Adipocyte (in vitro differentiated cells): ENCODE measurements at regions not wholly inside any gene's neighbourhood (a gene's known extent, or its start where the extent isn't known, plus 50 kb on each side); places are given as distances from the start of the nearest gene placed in this dataset.
A peak's percentile ranks its signal among the peaks of the same experiment; 100 is the strongest.
"Not testable (repeated sequence)": the region's sequence is repeated elsewhere in the genome, so short reads cannot be mapped to it uniquely, and the experiment has no call there.

ENCODE experiments used
- DNase-seq: peaks from one replicate; pipeline ENCODE4 v3.0.0-alpha.2; 2015; ENCODE audit warnings: low read depth
- H3K27me3 ChIP-seq: replicated peaks from 2 replicates; pipeline ENCODE4 v1.7.0; 2013; ENCODE audit warnings: mild to moderate bottlenecking, low read length, moderate library complexity; ENCODE audit not compliant: control insufficient read depth, insufficient read depth
- H3K36me3 ChIP-seq: 2 replicates; pipeline ENCODE4 v1.7.0; 2013; ENCODE audit warnings: low read length, mild to moderate bottlenecking, moderate library complexity; ENCODE audit not compliant: control insufficient read depth, insufficient read depth, severe bottlenecking
- H3K4me1 ChIP-seq: 2 replicates; pipeline ENCODE4 v1.7.0; 2013; ENCODE audit warnings: mild to moderate bottlenecking, low read length, moderate library complexity; ENCODE audit not compliant: control insufficient read depth, insufficient read depth
- H3K4me3 ChIP-seq: 2 replicates; pipeline ENCODE4 v1.7.0; 2013; ENCODE audit warnings: mild to moderate bottlenecking, low read length, moderate library complexity
- H3K9ac ChIP-seq: 2 replicates; pipeline ENCODE4 v1.7.0; 2013; ENCODE audit warnings: mild to moderate bottlenecking, low read length, moderate library complexity
- H3K9me3 ChIP-seq: 2 replicates; pipeline ENCODE4 v1.7.0; 2013; ENCODE audit warnings: mild to moderate bottlenecking, low read length, moderate library complexity; ENCODE audit not compliant: control insufficient read depth

DNA sequence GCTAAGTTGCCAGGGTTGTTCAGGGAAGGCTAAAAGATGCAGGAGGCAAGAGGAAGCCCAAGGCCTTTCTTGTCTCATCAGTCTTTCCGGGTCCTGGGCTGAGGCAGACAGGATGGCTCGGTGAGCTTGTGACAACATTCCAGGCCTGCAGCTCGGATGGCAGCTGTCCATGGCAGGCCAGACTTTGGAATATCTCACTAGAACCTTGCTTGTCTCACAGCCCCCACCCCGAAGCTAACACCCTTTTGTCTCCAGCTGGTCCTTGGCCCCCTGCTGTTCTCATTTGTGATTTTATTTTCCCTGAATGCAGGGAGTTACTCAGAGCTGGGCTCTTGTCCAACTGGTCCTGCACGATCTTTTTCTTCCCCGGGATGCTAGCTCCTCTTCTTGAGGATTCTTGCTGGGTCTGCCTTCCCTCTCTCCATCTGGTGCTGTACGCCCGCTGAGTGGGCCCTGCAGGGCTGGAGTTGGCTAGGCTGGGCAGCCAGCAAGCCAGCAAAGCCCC is 477.2 kb upstream of the CAMK1G start:
- DNase-seq, result peak; percentile 37
- peaks cover 20% of the 10 kb centered on the region for H3K27me3 ChIP-seq

DNA sequence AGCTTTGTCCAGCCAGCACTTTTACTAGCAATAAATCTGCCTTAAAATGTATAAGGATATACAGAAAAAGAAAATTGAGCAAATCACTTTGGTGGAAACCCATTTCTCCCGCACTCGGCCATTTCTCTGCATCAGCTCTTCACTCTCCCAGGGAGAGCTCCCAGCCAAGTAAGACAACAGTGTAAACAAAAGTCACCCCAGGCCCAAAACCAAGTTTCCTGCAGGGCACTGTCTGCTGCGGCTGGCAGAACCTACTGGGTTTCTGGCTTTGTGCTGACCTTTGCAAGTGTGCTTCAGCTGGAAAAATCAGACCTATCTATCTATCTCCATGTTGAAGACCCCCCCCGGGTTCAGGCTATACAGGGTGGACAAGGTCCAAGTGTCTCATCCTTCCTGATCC is 476.7 kb upstream of the CAMK1G start:
- no peak for DNase-seq
- no peaks in the 10 kb centered on the region for H3K4me1 ChIP-seq
- no peaks in the 10 kb centered on the region for H3K9me3 ChIP-seq
- no peaks in the 10 kb centered on the region for H3K36me3 ChIP-seq
- no peak overlapping the region for H3K4me3 ChIP-seq
- peaks cover 20% of the 10 kb centered on the region for H3K27me3 ChIP-seq
- H3K9ac ChIP-seq, result no peak overlapping the region

More for the DNA sequence above, 477.2 kb upstream of the CAMK1G start:
- no peaks in the 10 kb centered on the region for H3K36me3 ChIP-seq
- no peak overlapping the region for H3K9ac ChIP-seq
- no peaks in the 10 kb centered on the region for H3K4me1 ChIP-seq
- H3K4me3 ChIP-seq, result no peak overlapping the region
- H3K9me3 ChIP-seq, result no peaks in the 10 kb centered on the region

DNA sequence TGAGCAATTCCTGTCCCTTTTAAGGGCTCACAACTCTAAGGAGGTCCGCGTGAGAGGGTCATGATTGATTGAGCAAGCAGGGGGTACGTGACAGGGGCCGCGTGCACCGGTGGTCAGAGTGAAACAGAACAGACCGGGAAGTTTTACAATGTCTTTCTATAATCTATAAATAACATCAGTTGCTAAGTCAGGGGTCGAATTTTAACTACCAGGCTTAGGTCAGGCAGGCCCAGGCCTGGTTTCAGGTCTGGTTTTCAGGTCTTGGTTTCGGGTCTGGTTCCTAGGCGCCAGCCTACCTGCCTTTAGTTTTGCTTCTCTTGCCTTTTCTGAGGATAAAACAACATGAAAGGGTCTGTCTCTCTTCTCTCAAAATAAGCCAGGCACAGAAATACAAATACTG is 476.0 kb upstream of the CAMK1G start:
- no peaks in the 10 kb centered on the region for H3K36me3 ChIP-seq
- peaks cover 19% of the 10 kb centered on the region for H3K27me3 ChIP-seq
- no peak overlapping the region for H3K9ac ChIP-seq
- H3K4me3 ChIP-seq, result no peak overlapping the region
- no peaks in the 10 kb centered on the region for H3K9me3 ChIP-seq
- no peaks in the 10 kb centered on the region for H3K4me1 ChIP-seq
- DNase-seq, result no peak

DNA sequence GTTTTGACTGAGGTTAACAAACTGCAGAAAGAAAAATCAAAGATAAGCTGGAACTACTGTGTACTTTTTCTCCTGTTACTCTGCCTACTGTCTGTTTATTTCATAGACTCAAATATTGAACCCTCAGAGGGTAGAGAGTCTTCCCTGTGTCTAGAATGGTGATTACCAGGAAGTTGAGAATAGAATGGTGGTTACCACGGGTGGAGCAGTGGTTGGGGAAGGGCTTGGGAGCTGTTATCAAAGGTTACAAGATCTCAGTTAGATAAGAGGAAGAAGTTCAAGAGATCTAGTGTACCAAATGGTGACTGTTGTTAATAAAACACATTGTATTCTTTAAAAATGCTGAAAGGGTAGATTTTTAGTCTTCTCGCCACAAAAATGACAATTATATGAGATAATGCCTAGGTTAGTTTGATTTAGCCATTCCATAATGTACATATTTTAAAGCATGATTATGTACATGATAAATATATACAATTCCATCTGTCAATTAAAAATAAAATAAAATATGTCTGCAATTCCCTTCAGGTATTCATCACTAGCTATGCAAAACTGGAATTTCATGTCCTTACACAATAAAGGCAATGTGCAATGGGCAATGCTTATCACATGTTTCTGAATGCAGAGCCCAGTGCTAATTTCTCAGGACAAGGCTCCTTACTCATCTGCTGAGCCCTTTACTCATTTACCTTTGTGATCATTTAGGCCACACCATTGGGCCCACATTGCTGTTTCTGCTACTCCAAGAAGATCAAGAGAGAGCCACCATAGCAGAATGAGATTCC is 474.3 kb upstream of the CAMK1G start:
- no peaks in the 10 kb centered on the region for H3K4me1 ChIP-seq
- no peaks in the 10 kb centered on the region for H3K9me3 ChIP-seq
- no peaks in the 10 kb centered on the region for H3K36me3 ChIP-seq
- H3K4me3 ChIP-seq, result no peak overlapping the region
- DNase-seq, result no peak
- H3K9ac ChIP-seq, result no peak overlapping the region
- peaks cover 12% of the 10 kb centered on the region for H3K27me3 ChIP-seq

DNA sequence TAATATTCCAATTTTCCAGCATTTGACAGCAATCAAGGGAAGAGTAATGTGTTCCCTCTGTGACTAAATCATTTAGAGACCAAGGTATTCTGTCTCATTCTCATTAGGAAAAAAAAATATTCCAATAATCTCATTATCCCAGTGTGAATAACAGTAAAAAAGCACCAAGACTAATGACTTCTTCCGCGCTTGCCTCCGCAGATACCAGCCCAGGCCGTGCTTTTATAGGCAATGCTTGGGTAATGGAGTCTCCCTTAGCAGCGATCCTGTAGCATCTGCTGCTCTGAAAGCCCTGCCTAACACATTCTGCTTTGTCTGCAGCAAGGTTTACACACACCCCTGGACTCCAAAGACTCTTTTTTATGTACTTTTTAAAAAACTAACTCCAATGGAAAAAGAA is 470.0 kb upstream of the CAMK1G start:
- Histone ChIP-seq H3K9ac (no peak overlapping the region), H3K4me1 (no peaks in the 10 kb centered on the region), H3K27me3 (peaks cover 8% of the 10 kb centered on the region), H3K9me3 (no peaks in the 10 kb centered on the region), H3K36me3 (no peaks in the 10 kb centered on the region), H3K4me3 (no peak overlapping the region)
- no peak for DNase-seq

DNA sequence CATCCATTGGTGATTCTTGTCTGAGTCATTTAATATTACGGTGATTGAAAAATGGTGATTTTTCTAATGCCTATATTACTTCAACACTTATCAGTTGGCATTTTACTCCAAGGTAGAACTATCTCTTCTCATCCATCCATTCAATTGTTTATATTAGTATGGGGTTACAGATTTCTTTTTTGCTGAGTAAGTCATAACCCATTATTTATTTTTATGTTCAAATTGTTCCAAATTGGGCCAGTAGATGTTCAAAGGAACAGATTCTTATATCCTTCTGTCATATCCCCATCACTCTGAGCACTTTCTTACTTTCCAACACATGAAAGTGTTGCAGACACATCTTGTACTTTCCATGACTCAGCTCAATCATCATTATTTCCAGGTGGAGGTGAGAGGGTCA is 466.8 kb upstream of the CAMK1G start:
- Histone ChIP-seq H3K9ac (no peak overlapping the region), H3K4me1 (no peaks in the 10 kb centered on the region), H3K36me3 (no peaks in the 10 kb centered on the region), H3K9me3 (no peaks in the 10 kb centered on the region), H3K27me3 (peaks cover 4% of the 10 kb centered on the region), H3K4me3 (no peak overlapping the region)
- DNase-seq, result no peak

DNA sequence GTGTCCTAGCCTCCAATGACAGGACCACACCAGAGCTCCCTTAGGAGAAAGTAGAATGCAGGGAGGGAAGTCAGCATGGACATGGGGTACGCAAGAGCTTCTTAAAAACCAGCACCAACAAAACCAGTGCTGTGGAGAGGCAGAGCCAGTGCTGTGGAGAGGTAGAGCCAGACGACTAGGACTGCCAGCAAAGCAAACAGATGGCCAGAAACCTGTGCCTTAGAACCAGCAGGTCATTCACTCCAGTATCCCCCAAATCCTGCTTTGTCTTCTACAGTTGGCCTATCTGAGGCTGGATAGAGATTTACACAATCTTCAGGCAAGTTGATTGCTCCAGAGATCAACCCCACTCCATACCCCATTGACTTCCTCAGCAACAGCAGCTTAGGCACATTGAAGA is 459.9 kb upstream of the CAMK1G start:
- no peak overlapping the region for H3K9ac ChIP-seq
- no peak for DNase-seq
- H3K4me1 ChIP-seq, result no peaks in the 10 kb centered on the region
- peaks cover 3% of the 10 kb centered on the region for H3K9me3 ChIP-seq
- H3K36me3 ChIP-seq, result no peaks in the 10 kb centered on the region
- peaks cover 4% of the 10 kb centered on the region for H3K27me3 ChIP-seq
- no peak overlapping the region for H3K4me3 ChIP-seq

DNA sequence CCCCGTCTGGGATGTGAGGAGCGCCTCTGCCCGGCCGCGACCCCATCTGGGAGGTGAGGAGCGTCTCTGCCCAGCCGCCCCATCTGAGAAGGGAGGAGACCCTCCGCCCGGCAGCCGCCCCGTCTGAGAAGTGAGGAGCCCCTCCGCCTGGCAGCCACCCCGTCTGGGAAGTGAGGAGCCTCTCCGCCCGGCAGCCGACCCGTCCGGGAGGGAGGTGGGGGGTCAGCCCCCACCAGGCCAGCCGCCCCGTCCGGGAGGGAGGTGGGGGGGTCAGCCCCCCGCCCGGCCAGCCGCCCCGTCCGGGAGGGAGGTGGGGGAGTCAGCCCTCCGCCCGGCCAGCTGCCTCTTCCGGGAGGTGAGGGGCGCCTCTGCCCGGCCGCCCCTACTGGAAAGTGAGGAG is 454.4 kb upstream of the CAMK1G start:
- H3K4me3 ChIP-seq, H3K9me3 ChIP-seq, H3K9ac ChIP-seq, DNase-seq, H3K4me1 ChIP-seq, H3K36me3 ChIP-seq, H3K27me3 ChIP-seq: not testable (repeated sequence)

DNA sequence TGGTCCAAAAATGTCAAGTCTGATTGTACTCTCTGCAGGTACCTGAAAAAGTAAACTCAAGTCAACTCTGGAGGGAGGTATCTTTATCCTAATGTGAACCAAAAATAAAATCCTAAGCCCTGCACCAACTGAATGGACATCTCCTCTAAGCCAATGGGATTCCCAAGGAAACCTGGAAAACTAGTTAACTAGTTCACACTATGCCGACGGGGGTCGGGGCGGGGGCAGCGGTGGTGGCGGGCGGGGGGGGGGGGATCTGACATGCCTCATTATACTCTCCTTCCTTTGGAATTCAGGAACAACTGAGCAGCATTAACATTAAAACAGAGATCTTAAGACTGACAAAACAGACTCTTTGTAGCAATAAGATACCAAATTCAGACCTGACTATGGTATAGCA is 452.6 kb upstream of the CAMK1G start:
- no peaks in the 10 kb centered on the region for H3K36me3 ChIP-seq
- no peak for DNase-seq
- H3K27me3 ChIP-seq, result peaks cover 6% of the 10 kb centered on the region
- no peak overlapping the region for H3K4me3 ChIP-seq
- no peaks in the 10 kb centered on the region for H3K4me1 ChIP-seq
- no peaks in the 10 kb centered on the region for H3K9me3 ChIP-seq
- H3K9ac ChIP-seq, result no peak overlapping the region

DNA sequence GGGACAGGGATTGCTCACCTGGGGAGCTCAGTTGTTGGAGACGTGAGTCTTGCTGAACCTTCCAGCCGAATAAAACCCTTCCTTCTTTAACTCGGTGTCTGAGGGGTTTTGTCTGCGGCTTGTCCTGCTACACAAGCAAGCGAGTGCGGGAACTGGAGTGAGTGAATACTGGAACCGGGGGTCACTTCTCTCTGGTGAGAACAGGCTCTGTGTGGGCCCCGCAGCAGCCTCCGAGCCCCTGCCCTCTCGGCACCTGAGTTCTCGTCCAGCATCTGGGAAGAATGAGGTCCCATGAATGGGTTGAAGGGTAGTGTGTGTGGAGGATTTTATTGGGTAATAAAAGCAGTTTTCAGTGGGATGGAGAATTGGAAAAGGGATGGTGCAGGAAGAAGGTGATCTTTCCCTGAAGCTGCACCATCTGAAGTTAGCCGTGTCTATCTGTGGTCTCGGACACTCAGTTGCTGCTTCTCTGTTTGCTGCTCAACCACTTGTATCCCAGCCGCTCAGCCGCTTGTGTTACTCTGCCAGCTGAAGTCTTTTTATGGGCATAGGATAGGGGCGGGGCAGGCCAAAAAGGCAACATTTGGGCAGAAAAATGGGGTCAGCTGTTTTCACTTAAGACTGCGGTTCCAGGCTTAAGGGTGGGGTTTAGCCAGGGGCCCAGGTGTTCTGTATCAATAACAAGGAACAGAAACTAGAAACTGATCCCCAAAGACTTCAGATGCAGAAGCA is 450.6 kb upstream of the CAMK1G start:
- Histone ChIP-seq H3K36me3 (no peaks in the 10 kb centered on the region), H3K27me3 (peaks cover 3% of the 10 kb centered on the region), H3K4me1 (no peaks in the 10 kb centered on the region), H3K9ac (no peak overlapping the region), H3K9me3 (no peaks in the 10 kb centered on the region), H3K4me3 (no peak overlapping the region)
- peak; percentile 9 for DNase-seq

DNA sequence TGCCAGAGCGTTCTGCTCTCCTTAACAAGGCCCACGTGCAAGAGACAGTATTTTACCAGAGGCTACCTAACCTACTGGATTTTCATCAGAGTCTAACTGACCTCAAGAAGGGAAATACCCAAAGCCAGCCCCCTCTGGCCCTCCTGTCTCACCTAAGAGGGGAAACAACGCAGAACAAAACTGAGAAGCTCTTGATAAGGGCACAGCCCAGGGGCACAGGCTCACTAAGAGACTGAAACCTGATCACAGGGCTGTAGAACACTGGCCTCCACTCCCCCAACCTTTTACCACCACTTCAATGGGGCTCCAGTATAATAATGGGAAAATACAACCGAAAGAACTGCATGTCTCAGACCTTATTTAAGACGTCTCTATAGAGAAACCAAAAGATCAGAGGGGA is 449.5 kb upstream of the CAMK1G start:
- Histone ChIP-seq H3K4me1 (no peaks in the 10 kb centered on the region), H3K9me3 (no peaks in the 10 kb centered on the region), H3K36me3 (no peaks in the 10 kb centered on the region), H3K27me3 (peaks cover 3% of the 10 kb centered on the region), H3K9ac (no peak overlapping the region), H3K4me3 (no peak overlapping the region)
- DNase-seq, result no peak
